GM21737 (cell line): ENCODE measurements at regions not wholly inside any gene's neighbourhood (a gene's known extent, or its start where the extent isn't known, plus 50 kb on each side); places are given as distances from the start of the nearest gene placed in this dataset.

ENCODE experiments used
- ATAC-seq: cut with Tn5 transposase; IDR thresholded peaks from one replicate; pipeline ENCODE4 v1.9.1; 2021; ENCODE audit warnings: mild to moderate bottlenecking, moderate library complexity; ENCODE audit not compliant: unreplicated experiment

DNA sequence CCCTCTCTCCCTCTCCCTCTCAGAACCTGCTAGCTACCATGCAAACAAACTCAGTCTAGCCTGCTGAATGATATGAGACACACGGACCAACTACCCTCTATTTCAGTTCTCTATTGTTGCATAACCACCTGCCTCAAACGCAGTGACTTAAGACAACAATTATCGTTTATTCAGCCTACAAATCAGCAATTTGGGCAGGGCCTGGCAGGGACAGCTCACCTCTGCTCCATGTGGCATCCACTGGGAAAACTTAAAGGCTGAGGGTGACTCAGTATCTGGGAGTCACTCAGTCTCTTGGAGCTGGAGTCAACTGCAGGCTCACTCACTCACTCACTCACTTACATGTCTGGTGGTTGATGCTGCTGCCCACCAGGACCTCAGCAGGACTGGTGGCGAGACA is 121.3 kb downstream of the SEC16B start:
- ATAC-seq: no peak

DNA sequence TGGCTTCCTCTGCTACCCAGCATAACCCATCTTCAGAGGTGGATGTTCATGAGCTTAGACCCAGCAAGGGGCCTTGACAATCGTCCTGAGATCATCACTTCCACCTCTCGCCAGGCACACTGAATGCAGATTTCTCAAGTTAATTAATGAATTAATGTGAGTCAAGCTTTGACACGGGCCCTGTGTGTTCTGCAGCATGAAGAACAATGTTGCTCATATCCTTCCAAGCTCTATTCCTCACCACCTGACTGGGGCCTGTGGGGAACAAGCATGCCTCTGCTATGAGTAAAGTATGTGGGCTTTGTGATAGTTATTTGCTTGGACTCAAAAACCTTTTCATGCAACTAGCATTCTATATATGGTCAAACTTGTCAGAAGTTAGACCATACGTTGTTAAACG is 122.0 kb downstream of the SEC16B start:
- no peak for ATAC-seq

DNA sequence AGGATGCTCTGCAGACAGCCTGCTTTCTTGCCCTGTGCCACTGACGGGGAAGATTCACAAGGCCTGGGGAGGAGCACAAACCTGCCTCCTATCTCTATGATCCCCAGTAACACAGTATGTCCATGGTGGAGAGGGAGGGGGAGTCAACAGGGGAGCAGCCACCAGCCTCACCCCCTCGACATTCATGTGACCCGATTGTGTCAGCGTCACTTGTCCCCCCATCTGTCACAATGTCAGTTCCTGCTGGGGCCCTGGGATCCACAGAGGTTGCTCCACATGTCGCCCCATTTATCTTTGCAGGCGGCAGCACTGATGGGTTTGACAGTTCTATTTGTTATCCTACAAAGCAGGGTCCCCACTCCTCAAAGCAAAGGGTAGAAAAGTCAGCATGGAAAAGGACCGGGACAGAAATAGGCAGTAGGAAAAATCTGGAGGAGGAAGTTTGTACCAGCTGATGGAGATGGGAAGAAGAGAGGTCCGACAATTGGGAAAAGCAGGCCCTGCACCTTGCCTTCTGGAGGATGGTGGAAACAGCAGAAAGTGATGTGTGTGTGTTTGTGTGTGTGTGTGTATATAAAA is 130.9 kb downstream of the SEC16B start:
- ATAC-seq: no peak

DNA sequence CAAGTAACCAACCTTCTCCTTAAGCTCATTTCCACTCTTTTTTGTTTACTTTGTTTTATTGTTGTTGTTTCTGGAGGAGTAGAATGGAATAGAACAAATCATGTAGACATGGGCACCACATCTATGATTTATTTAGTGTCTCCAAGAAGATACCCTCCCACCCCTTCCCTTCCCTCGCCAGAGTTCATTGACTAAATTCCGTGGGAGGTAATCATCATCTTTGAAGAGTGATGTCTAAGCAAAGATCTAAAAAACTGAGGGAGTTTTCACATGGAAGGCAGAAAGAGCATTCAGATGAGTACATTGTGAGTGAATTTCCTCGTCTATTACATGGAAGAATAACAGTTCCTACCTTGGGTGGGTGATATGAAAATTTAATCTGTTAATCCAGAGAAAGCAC is 136.2 kb downstream of the SEC16B start:
- ATAC-seq: no peak

DNA sequence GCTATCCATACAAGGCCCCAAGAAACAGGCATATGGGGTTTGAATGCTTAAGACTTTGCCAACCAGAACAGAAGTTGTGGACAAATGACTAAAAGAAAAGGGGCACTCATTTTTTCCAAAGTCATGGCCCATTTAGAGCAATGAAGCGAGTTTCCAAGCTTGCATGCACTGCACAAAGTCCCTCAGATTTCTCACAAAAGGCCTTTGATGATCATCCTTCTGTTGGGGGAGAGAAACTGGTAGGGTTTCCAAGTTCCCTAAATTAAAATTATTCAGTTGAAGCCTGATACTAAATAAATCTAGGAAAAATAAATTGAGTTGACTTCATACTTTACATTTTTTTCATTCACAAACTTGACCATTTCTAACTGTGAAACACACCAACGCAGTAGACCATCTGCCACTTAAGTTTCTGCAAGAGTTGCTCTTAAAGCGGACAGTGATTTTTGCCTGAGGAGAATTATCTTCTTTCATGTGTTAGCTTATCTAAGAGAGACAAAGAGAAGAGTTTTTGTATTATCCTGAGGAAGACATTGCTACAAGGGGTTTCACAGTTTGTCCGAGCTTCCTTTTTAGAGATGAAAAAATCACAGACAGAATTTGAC is 139.2 kb downstream of the SEC16B start:
- no peak for ATAC-seq

DNA sequence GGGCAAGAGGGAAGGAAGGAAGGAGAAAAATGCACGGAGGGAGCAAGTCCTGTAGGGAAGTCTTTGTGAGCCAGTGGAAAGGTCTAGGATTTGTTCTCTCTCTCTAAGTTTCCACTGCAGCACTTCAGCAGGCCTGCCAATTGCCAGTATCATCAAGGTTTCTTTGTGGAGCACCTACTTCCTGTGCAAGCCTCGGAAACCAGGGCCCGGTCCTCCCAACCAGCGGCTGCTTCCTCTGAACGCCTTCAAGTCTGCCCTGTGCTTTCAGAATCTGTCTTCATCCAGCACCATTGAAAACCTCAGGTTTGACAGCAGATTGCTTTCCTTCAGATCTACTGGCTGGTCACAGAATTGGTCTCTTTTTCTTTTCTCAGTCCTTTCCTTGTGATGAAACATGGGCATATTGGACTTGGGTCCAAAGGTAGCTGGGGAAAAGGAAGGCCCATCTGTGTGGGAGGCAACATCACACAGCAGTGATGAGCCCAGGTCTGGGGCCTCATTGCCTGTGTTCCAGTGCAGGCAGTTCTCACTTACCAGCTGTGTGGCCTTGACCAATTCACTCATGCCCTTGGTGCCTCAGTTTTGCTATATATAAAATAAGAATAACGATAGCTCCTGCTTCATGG is 144.5 kb downstream of the SEC16B start:
- no peak for ATAC-seq

DNA sequence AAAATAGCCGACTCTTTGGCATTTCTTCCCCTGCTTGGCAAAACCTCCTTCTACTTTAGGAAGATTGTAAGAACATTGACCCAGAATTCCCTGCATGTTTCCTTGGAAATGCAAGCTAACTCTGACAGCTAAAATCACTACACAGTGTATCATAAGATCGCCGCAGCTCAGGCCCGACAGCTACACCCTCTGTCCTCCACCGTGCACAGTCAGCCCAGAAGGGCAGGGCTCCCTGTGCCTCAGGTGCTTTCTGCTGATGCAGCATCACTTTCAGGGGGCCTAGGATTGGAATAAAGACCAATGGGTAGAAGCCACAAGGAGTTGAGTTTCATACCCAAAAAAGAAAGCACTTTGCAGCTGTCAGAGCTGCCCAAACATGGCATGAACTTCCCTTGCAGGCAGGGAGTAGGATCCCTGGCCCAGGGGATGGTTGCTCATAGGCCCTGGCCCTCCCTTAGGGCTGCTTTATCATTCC is 145.3 kb downstream of the SEC16B start:
- ATAC-seq: no peak

DNA sequence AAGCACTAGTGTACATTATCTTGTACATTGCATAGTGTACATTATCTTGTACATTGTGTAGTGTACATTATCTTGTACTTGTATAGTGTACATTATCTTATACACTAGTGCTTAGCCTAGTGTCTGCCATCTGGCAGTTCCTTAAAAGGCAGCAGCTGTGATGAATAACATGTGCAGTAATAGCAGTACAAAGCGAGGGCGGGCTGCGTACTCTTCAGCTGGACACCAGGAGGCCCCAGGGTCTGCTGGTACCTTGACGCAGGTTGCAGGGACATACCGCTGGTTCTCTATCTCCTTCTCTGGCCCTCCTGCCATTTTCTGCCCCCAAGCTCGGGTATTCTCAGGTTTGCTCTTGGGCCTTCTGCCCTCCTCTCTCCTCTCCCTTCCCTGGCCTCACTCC is 149.6 kb downstream of the SEC16B start:
- no peak for ATAC-seq

DNA sequence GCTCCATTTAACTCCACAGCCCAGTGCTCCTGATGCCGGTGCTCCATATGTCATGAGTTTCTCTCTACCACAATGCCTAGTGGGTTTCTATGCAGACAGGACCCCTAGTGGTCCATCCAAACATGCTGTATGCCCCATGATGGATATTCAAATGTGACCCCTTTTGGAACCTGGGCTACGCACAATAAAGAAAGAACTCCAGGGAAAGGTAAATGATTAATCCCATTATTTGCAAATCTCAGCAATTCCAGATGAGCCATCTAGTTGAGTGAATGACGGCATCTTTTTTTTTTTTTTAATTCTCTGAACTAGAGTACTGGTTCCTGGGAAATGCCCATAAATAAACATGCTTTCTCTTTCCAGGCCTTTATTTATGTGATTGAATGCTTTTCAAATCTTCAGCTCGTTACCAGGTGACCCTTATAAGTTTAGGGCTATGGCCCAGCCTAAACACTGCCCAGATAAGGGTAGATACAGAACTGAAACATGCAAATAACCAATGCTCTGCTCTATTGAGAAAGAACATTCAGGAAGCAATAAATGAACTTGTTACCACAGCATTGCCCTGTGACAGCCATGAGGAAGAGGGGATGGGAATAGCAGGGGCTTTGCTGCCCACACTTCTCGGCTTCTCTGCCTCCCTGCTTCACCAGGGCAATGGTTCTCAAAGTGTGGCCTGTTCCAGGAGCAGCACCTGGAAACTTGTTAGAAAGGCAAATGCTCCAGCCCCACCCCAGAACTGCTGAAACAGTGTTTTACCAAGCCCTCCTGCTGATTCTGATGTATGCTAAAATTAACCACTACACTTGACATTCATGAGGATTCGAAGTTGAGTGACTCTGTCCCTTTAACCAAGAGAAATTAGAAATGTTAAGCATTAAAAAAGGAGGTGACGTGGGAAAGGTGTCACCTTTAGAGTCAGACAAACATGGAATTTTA is 151.7 kb downstream of the SEC16B start:
- peak; percentile 95 for ATAC-seq

DNA sequence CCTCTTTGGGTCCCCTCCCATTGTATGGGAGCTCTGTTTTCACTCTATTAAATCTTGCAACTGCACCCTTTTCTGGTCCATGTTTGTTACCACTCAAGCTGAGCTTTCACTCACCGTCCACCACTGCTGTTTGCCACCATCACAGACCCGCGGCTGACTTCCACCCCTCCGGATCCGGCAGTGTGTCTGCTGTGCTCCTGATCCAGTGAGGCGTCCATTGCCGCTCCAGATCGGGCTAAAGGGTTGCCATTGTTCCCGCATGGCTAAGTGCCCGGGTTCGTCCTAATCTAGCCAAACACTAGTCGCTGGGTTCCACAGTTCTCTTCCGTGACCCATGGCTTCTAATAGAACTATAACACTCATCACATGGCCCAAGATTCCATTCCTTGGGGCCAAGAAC is 157.2 kb downstream of the SEC16B start:
- ATAC-seq: no peak

DNA sequence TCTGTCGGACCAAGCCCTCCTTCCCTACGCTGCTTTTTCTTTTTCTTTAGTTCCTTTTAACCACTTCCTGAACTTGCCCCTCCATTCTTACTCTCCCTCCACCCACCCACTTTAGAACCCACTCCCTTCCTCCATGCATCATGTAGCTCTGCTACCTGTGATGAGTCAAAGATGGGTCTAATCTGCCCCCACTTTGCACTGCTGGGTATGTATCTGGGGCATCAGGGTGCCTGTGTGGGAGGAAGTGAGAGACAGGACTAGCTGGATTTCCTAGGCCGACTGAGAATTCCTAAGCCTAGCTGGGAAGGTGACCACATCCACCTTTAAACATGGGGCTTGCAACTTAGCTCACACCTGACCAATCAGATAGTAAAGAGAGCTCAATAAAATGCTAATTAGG is 157.7 kb downstream of the SEC16B start:
- no peak for ATAC-seq

DNA sequence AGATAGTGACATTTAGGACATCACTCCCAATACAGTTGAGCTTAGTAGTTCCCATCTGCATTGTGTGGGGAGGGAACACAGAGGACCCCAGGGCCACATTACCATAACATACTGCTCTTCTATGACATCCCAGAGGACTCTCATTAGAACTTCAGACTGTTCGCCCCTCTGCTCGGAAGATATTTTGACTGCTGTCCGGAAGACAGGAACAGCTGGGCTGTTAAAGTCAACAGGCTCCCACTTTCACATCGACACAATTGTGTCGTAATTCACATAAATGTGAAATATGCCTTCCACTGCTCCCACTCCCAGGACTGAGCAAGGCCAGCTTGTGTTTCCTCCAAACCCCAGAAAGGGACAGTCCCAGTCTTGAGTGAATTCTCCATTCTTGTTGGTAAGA is 158.4 kb downstream of the SEC16B start:
- no peak for ATAC-seq

DNA sequence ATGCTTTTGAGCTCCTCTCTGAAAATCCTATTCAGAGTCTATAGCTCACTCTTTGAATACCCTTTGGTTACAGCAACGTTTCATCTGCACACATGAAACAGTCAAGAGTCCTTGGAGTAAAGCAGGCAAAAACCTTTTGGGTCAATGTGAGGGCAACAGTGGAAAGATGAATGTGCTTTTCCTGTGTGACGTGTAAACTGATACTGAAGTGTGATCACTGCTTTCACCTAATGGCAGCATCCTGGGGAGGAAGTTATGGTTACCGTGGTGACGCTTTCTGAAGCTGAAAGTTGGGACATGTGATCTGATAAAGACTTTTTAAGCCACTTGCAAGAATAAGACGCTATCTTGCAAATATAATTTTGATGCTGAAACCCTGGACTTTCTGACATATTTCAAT is 160.0 kb downstream of the SEC16B start:
- ATAC-seq: peak; percentile 75

DNA sequence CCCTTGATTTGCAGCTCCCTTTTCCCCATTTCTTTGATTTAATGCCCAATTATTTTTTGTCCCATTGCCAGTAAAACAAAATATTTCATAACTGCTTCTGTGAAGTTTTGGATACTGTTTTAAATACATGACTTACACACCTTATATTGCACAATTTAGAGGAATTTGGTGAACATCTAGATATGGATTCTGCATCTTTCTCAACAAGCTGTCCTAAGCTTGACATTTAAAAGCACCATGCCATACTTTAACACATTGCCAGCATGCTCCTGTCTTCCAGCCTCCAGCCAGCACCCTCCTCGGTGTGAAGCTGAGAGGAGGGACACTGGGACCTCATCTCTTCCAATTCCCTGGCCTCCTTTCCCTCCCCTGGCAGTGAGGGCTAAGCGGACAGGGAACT is 167.6 kb downstream of the SEC16B start:
- ATAC-seq: no peak

DNA sequence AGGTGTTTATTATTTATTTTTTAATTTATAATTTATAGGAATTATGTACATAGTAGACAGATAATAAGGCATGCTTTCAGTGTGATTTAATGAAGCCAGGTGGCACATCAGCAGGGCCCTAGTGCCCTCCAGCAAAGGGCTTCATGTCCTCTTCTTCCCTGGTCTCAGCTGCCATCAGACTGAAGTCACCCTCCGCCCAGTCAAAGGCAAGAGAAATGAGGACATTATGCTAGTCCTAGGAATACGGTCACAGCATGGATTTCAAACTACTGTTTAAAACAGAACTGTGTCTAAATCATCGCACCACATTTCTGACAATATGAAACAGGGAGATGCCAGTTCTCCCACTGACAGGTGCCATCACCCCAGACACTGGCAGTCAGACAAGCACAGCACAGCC is 168.1 kb downstream of the SEC16B start:
- ATAC-seq: no peak

DNA sequence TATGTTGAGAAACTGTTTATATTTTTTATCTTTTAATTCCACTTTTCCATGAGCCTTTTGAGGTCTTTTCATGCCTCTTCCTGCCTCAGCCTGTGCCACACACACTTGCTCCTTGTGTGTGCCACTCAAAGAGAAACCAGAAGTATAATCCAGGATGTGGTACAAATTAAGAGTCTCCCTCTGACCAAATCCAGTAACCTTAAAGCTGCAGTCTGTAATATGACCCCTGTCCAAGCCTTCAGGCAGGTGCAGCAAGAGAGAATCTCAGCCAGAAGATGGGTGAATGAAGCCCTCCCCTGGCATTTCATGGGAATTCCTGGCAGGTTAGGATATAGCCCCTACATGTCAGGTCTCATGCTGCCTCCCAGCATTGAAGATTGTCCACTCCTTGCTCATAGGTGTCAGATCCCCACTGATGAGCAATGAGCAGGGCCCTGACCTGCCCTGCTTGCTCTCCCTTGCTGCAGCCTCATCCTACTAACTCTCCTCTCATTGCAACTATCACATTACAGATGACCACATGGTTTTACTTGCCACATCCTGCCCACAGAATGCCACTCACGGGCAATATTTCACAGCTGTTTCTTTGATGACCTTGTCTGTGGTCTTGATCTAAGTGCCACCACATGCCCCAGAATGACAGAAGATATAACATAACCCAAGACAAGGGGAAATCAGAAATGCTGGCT is 169.3 kb downstream of the SEC16B start:
- no peak for ATAC-seq

DNA sequence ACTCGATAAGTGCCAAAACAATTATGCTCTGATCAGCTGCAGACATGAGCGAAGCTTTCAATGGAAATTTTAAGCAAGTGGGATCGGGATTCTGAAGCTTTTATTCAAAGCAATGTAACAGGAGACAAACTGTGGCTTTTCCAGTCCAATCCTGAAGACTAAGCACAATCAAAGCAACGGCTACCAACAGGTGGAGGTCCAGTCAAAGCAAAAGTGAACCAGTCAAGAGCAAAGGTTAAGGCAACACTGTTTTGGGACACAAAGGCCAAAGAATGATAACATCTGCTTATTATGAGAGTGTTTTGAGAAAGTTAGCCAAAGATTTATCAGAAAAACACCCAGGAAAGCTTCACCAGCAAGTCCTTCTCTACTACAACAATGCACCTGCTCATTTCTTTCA is 170.1 kb downstream of the SEC16B start:
- no peak for ATAC-seq

DNA sequence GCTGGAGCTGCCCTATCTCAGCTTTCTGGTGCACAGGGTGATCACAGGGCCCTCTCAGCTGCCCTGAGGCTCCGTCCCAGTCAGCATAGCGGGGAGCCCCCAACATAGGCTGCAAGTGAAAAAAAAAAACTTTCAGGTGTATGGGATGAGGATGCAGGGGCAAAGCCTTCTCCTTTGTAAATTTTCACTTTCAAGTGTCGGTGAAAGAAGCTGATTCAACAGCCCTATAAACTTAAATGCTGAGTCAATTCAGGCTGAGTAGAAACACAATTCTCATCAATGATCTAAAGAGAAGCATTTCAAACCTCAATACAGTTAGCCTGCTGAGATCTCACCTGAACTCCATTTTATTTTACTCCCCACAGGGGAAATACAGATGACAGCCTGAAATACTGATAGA is 171.2 kb downstream of the SEC16B start:
- no peak for ATAC-seq

DNA sequence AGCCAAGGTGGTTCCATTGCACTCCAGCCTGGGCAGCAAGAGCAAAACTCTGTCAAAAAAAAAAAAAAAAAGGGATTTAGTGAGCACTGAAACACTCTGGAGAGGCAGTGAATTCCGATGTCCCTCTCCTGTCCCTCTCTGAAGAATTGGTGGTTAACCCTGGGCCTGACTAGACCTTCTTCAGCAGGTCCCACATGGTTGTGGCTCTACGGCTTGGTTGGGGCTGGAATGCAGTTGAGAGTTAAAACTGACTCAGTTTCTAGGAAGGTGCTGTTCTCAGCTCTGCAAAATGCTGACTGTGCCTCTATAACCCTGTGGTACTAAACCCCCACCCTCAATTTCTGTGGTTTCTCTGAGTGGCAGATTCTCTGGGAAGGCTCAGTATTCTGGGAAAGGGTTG is 173.3 kb downstream of the SEC16B start:
- ATAC-seq: no peak

DNA sequence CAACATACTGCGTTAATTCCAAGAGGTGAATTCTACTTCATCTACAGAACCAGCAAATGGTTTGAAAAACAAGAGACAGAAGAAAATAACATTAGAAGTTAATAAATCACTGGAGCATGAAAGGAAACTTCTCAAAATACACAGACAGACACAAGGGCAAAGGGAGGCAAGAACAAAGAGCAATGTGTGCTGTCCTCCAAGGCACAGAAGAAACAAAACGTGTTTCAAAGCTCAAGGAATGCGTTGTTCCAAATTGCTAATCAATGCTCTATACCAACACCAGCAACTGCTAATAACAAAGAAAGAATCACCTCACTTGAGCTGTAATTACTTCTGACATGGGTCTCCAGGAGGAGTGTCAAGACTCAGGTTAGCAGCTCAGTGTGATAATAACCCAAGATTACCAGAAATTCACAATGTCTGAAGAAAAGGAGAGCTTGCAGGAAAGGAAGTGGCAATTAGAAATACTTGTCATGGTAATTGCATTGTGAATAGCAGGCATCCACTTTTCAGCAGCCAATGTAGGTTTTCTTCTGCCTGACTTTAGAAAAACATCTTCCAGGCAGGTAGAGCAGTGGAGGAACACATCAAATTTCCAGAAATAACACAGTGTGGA is 175.4 kb downstream of the SEC16B start:
- no peak for ATAC-seq

DNA sequence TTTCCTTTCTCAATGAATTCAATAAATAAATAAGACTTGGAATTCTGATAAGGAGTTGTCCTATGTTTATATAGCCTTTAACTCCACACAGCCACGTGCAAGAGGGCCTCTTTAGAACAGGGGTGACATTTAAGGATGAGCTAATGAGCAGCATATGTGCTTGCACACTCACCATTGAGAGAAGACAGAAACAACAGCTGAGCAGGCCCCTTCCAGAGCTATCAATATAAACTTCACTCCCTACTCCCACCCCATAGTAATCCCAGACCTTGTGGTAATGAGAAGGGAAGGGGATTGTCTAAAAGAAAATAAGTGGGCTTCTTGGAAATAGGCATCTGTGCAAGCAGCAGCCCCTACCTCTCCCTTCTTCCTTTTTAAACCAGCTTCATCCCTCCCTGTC is 176.0 kb downstream of the SEC16B start:
- no peak for ATAC-seq
